ENCODE measurements at regions not wholly inside any gene's neighbourhood (a gene's known extent, or its start where the extent isn't known, plus 50 kb on each side); places are given as distances from the start of the nearest gene placed in this dataset.

DNA sequence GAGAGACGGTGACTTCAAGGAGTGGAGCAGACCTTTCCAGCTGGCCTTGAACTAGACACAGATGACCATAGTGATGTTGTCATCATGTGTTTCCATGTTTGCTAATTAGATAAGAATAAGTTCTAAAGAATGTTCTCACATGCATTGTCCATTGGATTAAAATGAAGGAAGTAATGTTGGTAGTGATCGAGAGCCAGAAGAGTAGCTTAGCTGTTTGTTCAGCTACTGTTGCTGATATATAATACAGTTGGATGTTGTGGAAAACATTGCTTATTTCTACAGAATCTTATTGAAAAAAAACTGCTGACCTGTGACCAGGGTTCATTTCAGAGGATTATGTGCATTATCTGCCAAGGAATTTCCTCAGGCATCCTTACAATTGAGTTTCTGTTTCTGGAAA, 249.1 kb upstream of the POGK start:
- Histone ChIP-seq H3K9me3 (replicated peaks; ENCODE audit: insufficient read depth, low read length) (no peaks in the 10 kb centered on the region), H2AFZ (ENCODE audit: low read length) (no peak overlapping the region), H3K27me3 (replicated peaks; ENCODE audit: insufficient read depth, low read length) (no peaks in the 10 kb centered on the region), H3K27ac (ENCODE audit: low read length) (no peak overlapping the region), H3K4me1 (ENCODE audit: low read length) (peaks cover under 1% of the 10 kb centered on the region; the same call in 1 of the 2 replicates), H3F3A (ENCODE audit: insufficient read depth, low read length) (no peaks in the 10 kb centered on the region), H3K36me3 (replicated peaks; ENCODE audit: insufficient read depth, low read length) (no peaks in the 10 kb centered on the region), H3K4me3 (ENCODE audit: low read length) (no peak overlapping the region), H3K79me2 (ENCODE audit: low read length) (no peaks in the 10 kb centered on the region), H3K9ac (ENCODE audit: low read length) (no peak overlapping the region), H4K20me1 (ENCODE audit: insufficient read depth, low read length) (no peaks in the 10 kb centered on the region), H3K9me2 (replicated peaks; ENCODE audit: insufficient read depth, low read length) (no peaks in the 10 kb centered on the region), H3K4me2 (ENCODE audit: low read depth, low read length) (no peak overlapping the region)
- no peak for DNase-seq
- TF ChIP-seq EZH2phosphoT487 (IDR thresholded peaks at IDR 0.05; ENCODE audit: low read length) = no peak
- TF ChIP-seq, protein P1, sequence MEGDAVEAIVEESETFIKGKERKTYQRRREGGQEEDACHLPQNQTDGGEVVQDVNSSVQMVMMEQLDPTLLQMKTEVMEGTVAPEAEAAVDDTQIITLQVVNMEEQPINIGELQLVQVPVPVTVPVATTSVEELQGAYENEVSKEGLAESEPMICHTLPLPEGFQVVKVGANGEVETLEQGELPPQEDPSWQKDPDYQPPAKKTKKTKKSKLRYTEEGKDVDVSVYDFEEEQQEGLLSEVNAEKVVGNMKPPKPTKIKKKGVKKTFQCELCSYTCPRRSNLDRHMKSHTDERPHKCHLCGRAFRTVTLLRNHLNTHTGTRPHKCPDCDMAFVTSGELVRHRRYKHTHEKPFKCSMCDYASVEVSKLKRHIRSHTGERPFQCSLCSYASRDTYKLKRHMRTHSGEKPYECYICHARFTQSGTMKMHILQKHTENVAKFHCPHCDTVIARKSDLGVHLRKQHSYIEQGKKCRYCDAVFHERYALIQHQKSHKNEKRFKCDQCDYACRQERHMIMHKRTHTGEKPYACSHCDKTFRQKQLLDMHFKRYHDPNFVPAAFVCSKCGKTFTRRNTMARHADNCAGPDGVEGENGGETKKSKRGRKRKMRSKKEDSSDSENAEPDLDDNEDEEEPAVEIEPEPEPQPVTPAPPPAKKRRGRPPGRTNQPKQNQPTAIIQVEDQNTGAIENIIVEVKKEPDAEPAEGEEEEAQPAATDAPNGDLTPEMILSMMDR (IDR thresholded peaks at IDR 0.05; ENCODE audit: low read length) = no peak
- TF ChIP-seq EZH2 (optimal IDR thresholded peaks at IDR 0.05; ENCODE audit: low read depth, low read length) = no peak

DNA sequence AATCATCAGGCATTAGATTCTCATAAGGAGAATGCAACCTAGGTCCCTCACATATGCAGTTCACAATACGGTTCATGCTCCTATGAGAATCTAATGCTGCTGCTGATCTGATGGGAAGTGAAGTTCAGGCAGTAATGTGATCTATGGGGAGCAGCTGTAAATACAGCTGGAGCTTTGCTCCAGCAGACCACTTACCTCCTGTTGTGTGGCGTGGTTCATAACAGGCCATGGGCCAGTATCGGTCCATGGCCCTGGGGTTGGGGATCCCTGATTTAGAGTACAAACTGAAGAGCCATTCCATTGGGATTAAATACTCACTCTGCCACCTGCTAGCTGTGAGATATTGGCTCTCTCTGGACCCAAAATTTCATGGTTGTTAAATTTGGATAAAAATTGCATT, 244.6 kb upstream of the POGK start:
- no peaks in the 10 kb centered on the region for H3K27me3 ChIP-seq (replicated peaks; ENCODE audit: insufficient read depth, low read length)
- H3K36me3 ChIP-seq (replicated peaks; ENCODE audit: insufficient read depth, low read length) = no peaks in the 10 kb centered on the region
- no peak overlapping the region for H3K4me3 ChIP-seq (ENCODE audit: low read length)
- DNase-seq = no peak
- no peaks in the 10 kb centered on the region for H3K9me3 ChIP-seq (replicated peaks; ENCODE audit: insufficient read depth, low read length)
- no peaks in the 10 kb centered on the region for H3F3A ChIP-seq (ENCODE audit: insufficient read depth, low read length)
- TF ChIP-seq EZH2 (optimal IDR thresholded peaks at IDR 0.05; ENCODE audit: low read depth, low read length) = no peak
- TF ChIP-seq, protein P1 (IDR thresholded peaks at IDR 0.05; ENCODE audit: low read length) = no peak
- TF ChIP-seq EZH2phosphoT487 (IDR thresholded peaks at IDR 0.05; ENCODE audit: low read length) = no peak
- no peaks in the 10 kb centered on the region for H3K9me2 ChIP-seq (replicated peaks; ENCODE audit: insufficient read depth, low read length)
- H3K4me1 ChIP-seq (ENCODE audit: low read length) = no peaks in the 10 kb centered on the region
- no peak overlapping the region for H3K4me2 ChIP-seq (ENCODE audit: low read depth, low read length)
- no peaks in the 10 kb centered on the region for H3K79me2 ChIP-seq (ENCODE audit: low read length)
- no peak overlapping the region for H3K27ac ChIP-seq (ENCODE audit: low read length)
- no peak overlapping the region for H2AFZ ChIP-seq (ENCODE audit: low read length)
- H4K20me1 ChIP-seq (ENCODE audit: insufficient read depth, low read length) = no peaks in the 10 kb centered on the region
- no peak overlapping the region for H3K9ac ChIP-seq (ENCODE audit: low read length)

DNA sequence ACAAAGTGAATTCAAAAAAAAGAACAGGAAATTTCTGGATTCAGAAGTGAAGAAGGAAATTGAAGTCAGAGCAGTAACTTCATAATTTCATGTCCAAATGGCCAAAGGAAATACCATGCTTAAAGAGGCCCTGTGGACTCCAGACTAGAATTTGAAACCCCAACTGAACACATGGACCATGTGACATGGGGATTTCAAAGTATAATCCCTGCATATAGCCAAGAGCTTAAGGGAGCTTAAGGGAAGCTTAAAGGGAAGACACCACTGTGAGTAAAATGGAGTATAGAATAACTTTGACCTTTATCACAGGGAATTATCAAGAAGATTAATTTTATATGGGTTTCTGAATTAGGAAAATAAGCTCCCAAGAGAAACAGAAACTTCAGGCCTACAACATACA, 241.8 kb upstream of the POGK start:
- H3K4me1 ChIP-seq (ENCODE audit: low read length) = no peaks in the 10 kb centered on the region
- no peaks in the 10 kb centered on the region for H3F3A ChIP-seq (ENCODE audit: insufficient read depth, low read length)
- no peak overlapping the region for H3K9ac ChIP-seq (ENCODE audit: low read length)
- no peak overlapping the region for H3K4me3 ChIP-seq (ENCODE audit: low read length)
- H3K9me3 ChIP-seq (replicated peaks; ENCODE audit: insufficient read depth, low read length) = no peaks in the 10 kb centered on the region
- no peak overlapping the region for H3K27ac ChIP-seq (ENCODE audit: low read length)
- no peaks in the 10 kb centered on the region for H3K79me2 ChIP-seq (ENCODE audit: low read length)
- no peak overlapping the region for H2AFZ ChIP-seq (ENCODE audit: low read length)
- TF ChIP-seq EZH2phosphoT487 (IDR thresholded peaks at IDR 0.05; ENCODE audit: low read length) = no peak
- TF ChIP-seq EZH2 (optimal IDR thresholded peaks at IDR 0.05; ENCODE audit: low read depth, low read length) = no peak
- TF ChIP-seq, protein P1 (IDR thresholded peaks at IDR 0.05; ENCODE audit: low read length) = no peak
- H3K36me3 ChIP-seq (replicated peaks; ENCODE audit: insufficient read depth, low read length) = no peaks in the 10 kb centered on the region
- H3K27me3 ChIP-seq (replicated peaks; ENCODE audit: insufficient read depth, low read length) = no peaks in the 10 kb centered on the region
- H3K4me2 ChIP-seq (ENCODE audit: low read depth, low read length) = no peak overlapping the region
- no peak for DNase-seq
- no peaks in the 10 kb centered on the region for H4K20me1 ChIP-seq (ENCODE audit: insufficient read depth, low read length)
- H3K9me2 ChIP-seq (replicated peaks; ENCODE audit: insufficient read depth, low read length) = no peaks in the 10 kb centered on the region

Data from MM.1S (cell line).